Endodermal cell (in vitro differentiated cells): ENCODE measurements at regions not wholly inside any gene's neighbourhood (a gene's known extent, or its start where the extent isn't known, plus 50 kb on each side); places are given as distances from the start of the nearest gene placed in this dataset.

Source experiments
- DNase-seq: peaks from one replicate; pipeline ENCODE4 v3.0.0-alpha.2; 2017
- H3K27ac ChIP-seq: 2 replicates; pipeline ENCODE4 v1.5.1; 2013; ENCODE audit warnings: mild to moderate bottlenecking, low read depth, low read length, moderate library complexity
- H3K27me3 ChIP-seq: 2 replicates; pipeline ENCODE4 v1.6.1; 2013; ENCODE audit warnings: mild to moderate bottlenecking, low read length, moderate library complexity; ENCODE audit not compliant: insufficient read depth, control insufficient read depth, poor library complexity, severe bottlenecking
- H3K36me3 ChIP-seq: 2 replicates; pipeline ENCODE4 v1.7.0; 2013; ENCODE audit warnings: mild to moderate bottlenecking, low read length, moderate library complexity; ENCODE audit not compliant: control insufficient read depth, insufficient read depth
- H3K4me1 ChIP-seq: one replicate; pipeline ENCODE4 v1.7.0; 2013; ENCODE audit warnings: low read length; ENCODE audit not compliant: control insufficient read depth, insufficient read depth
- H3K4me3 ChIP-seq: 2 replicates; pipeline ENCODE4 v1.5.1; 2013; ENCODE audit warnings: mild to moderate bottlenecking, low read length, moderate library complexity
- H3K9ac ChIP-seq: 2 replicates; pipeline ENCODE4 v1.6.1; 2013; ENCODE audit warnings: mild to moderate bottlenecking, low read length, moderate library complexity; ENCODE audit not compliant: poor library complexity, severe bottlenecking; ENCODE audit errors: extremely low read depth
- H3K9me3 ChIP-seq: 2 replicates; pipeline ENCODE4 v1.6.1; 2013; ENCODE audit warnings: mild to moderate bottlenecking, low read length, moderate library complexity; ENCODE audit not compliant: control insufficient read depth
- H3K27ac Mint-ChIP-seq: 2 replicates; pipeline ENCODE4 v1.8.0; 2020; ENCODE audit warnings: mixed read lengths
- H3K27me3 Mint-ChIP-seq: 2 replicates; pipeline ENCODE4 v1.8.0; 2021; ENCODE audit warnings: mild to moderate bottlenecking, mixed read lengths; ENCODE audit not compliant: insufficient read depth
- H3K36me3 Mint-ChIP-seq: 2 replicates; pipeline ENCODE4 v1.8.0; 2020; ENCODE audit warnings: low read depth, mixed read lengths
- H3K4me1 Mint-ChIP-seq: 2 replicates; pipeline ENCODE4 v1.8.0; 2020; ENCODE audit warnings: mixed read lengths
- H3K4me3 Mint-ChIP-seq: 2 replicates; pipeline ENCODE4 v1.8.0; 2020; ENCODE audit warnings: mild to moderate bottlenecking, moderate library complexity, mixed read lengths
- H3K9me3 Mint-ChIP-seq: 2 replicates; pipeline ENCODE4 v1.8.0; 2020; ENCODE audit warnings: mild to moderate bottlenecking, mixed read lengths
- CTCF ChIP-seq: fragments of 200-600 bp; sonication (generic); conservative IDR thresholded peaks from 2 replicates; pipeline ENCODE4 v1.5.0; 2021; ENCODE audit warnings: antibody characterized with exemption, mild to moderate bottlenecking
- WGBS, 2 experiments: methylation state at CpG; one replicate each; pipeline versions ENCODE4 v1.1.5 to v1.1.7; 2013; ENCODE audit warnings: missing lambda C conversion rate in 2 of 2, mixed read lengths in 1 of 2; ENCODE audit not compliant: insufficient coverage in 1 of 2, insufficient read length in 1 of 2; 5-methylcytosine and 5-hydroxymethylcytosine counted together

DNA sequence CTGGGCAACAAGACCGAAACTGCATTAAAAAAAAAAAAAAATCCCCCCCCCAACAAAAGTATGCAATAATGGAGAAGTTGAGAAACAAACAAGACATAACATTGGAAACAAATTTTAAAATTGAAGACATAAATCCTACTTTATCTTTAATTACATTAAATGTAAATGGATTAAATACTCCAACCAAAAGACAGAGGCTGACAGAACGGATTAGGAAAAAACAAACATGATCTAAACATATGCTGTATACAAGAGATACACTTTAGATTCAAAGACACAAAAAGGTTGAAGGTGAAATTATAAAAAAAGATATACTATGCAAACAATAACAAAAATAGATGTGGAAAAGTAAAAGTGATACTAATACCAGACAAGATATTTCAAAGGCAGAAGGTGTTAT is 350.8 kb upstream of the RGPD4 start:
- no peaks in the 10 kb centered on the region for H3K27me3 Mint-ChIP-seq
- TF ChIP-seq CTCF: no peak
- H3K9ac ChIP-seq: no peak overlapping the region
- H3K4me3 Mint-ChIP-seq: no peak overlapping the region
- no peak for DNase-seq
- no peaks in the 10 kb centered on the region for H3K4me1 Mint-ChIP-seq
- no peaks in the 10 kb centered on the region for H3K4me1 ChIP-seq
- H3K27me3 ChIP-seq: no peaks in the 10 kb centered on the region
- H3K27ac ChIP-seq: no peak overlapping the region
- peaks cover 21% of the 10 kb centered on the region for H3K9me3 Mint-ChIP-seq
- no peak overlapping the region for H3K27ac Mint-ChIP-seq
- peaks cover 1% of the 10 kb centered on the region for H3K36me3 Mint-ChIP-seq
- H3K4me3 ChIP-seq: no peak overlapping the region
- peaks cover 25% of the 10 kb centered on the region for H3K9me3 ChIP-seq
- no CpG with 5 or more reads among the region's 2 CpGs for WGBS, 2 experiments
- H3K36me3 ChIP-seq: no peaks in the 10 kb centered on the region

- H3K27ac ChIP-seq: peak overlapping the region; percentile 74
- H3K36me3 ChIP-seq: no peaks in the 10 kb centered on the region
- no peaks in the 10 kb centered on the region for H3K4me1 ChIP-seq
- H3K4me1 Mint-ChIP-seq: peaks cover 32% of the 10 kb centered on the region
- TF ChIP-seq CTCF: no peak
- H3K9me3 Mint-ChIP-seq: no peaks in the 10 kb centered on the region
- no peaks in the 10 kb centered on the region for H3K27me3 ChIP-seq
- H3K9ac ChIP-seq: no peak overlapping the region
- no peak for DNase-seq
- H3K4me3 ChIP-seq: no peak overlapping the region
- H3K27ac Mint-ChIP-seq: no peak overlapping the region
- H3K36me3 Mint-ChIP-seq: no peaks in the 10 kb centered on the region
- H3K9me3 ChIP-seq: no peaks in the 10 kb centered on the region
- no peaks in the 10 kb centered on the region for H3K27me3 Mint-ChIP-seq
- H3K4me3 Mint-ChIP-seq: no peak overlapping the region
Measured at GRCh38 chr2:107502539-107502938, 324.2 kb upstream of the RGPD4 start.

DNA sequence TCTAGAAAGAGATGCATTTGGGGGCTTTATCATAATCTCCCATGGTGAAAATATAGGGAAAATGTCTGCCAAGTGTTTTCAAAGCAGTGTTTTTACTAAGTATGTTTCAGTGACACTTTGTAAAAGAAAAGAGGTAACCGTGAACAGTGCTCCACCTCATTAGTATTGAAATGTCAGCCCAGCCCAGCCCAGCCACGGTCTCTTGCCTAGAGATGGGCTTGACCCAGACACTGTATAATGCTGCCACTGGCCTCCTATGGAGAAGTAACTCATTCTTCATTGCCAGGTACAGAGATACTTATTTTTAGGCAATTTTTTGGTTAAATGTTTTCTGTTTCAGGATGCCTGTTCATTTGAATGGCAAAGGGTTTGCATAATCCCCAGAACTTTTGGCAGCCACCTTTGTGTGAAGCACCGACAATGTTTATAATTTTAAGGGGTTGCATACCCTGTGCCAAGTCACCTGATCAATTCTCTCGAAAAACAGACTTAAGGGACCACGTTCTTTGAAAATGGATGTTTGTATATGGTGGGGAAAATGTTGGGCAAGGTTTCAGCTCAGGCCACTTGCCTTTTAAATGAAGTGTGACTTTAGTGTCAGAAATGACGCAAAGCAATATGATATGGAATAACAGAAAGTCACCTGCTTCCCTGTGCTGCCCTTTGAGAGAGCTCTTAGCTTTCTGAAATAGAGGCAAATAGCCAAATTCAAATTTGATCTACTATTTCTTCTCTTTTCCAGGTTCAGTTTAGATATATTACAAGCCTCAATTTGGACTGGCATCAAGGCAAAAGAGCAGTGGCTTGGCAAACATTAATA is 314.5 kb upstream of the RGPD4 start:
- H3K4me1 Mint-ChIP-seq: no peaks in the 10 kb centered on the region
- H3K4me3 ChIP-seq: no peak overlapping the region
- no peak overlapping the region for H3K4me3 Mint-ChIP-seq
- no peaks in the 10 kb centered on the region for H3K4me1 ChIP-seq
- H3K9ac ChIP-seq: no peak overlapping the region
- peaks cover 3% of the 10 kb centered on the region for H3K9me3 Mint-ChIP-seq
- no peaks in the 10 kb centered on the region for H3K36me3 Mint-ChIP-seq
- H3K27me3 Mint-ChIP-seq: no peaks in the 10 kb centered on the region
- TF ChIP-seq CTCF: no peak
- no peak overlapping the region for H3K27ac ChIP-seq
- H3K27me3 ChIP-seq: no peaks in the 10 kb centered on the region
- DNase-seq: no peak
- no peak overlapping the region for H3K27ac Mint-ChIP-seq
- WGBS, 2 experiments: 79 to 86% methylated on average over 6 of the region's 6 CpGs
- H3K9me3 ChIP-seq: no peaks in the 10 kb centered on the region
- H3K36me3 ChIP-seq: no peaks in the 10 kb centered on the region
